Lung (tissue), 11 donors: ENCODE measurements at regions not wholly inside any gene's neighbourhood (a gene's known extent, or its start where the extent isn't known, plus 50 kb on each side); places are given as distances from the start of the nearest gene placed in this dataset.

Experiments
- ATAC-seq: fragments of 200-7000 bp; cut with Tn5 transposase; one replicate; pipeline ENCODE4 v1.9.1; 2020; ENCODE audit warnings: moderate number of reproducible peaks; ENCODE audit not compliant: insufficient read depth, low FRiP score
- DNase-seq, 3 donors: peaks; one replicate each; pipeline ENCODE4 v3.0.0-alpha.2; 2013 to 2017
- H3K27ac ChIP-seq, 2 donors: one replicate each; pipeline ENCODE4 v1.5.1; 2013; ENCODE audit warnings: mild to moderate bottlenecking in 2 of 2, moderate library complexity in 2 of 2, control low read depth in 1 of 2, inconsistent platforms in 1 of 2, low read depth in 1 of 2, low read length in 1 of 2
- H3K27me3 ChIP-seq, 3 donors: one replicate each; pipeline ENCODE4 v1.5.1; 2013; ENCODE audit warnings: low read length in 2 of 3; ENCODE audit not compliant: control insufficient read depth in 3 of 3, insufficient read depth in 3 of 3
- H3K36me3 ChIP-seq, 4 donors: one replicate each; pipeline ENCODE4 v1.5.1; 2013; ENCODE audit warnings: low read length in 4 of 4, mild to moderate bottlenecking in 1 of 4, moderate library complexity in 1 of 4; ENCODE audit not compliant: control insufficient read depth in 4 of 4, insufficient read depth in 4 of 4
- H3K4me1 ChIP-seq, 5 donors: one replicate each; pipeline ENCODE4 v1.5.1; 2013; ENCODE audit warnings: low read length in 5 of 5, mild to moderate bottlenecking in 2 of 5, moderate library complexity in 1 of 5; ENCODE audit not compliant: control insufficient read depth in 5 of 5, insufficient read depth in 5 of 5
- H3K4me3 ChIP-seq: one replicate; pipeline ENCODE4 v1.5.1; 2013; ENCODE audit warnings: mild to moderate bottlenecking, control low read depth, moderate library complexity
- H3K9ac ChIP-seq, 2 donors: one replicate each; pipeline ENCODE4 v1.5.1; 2013; ENCODE audit warnings: low read length in 2 of 2, control low read depth in 1 of 2; ENCODE audit not compliant: insufficient read depth in 1 of 2
- H3K9me3 ChIP-seq, 4 donors: one replicate each; pipeline ENCODE4 v1.5.1; 2013; ENCODE audit warnings: low read length in 3 of 4, mild to moderate bottlenecking in 1 of 4, moderate library complexity in 1 of 4; ENCODE audit not compliant: control insufficient read depth in 4 of 4, insufficient read depth in 3 of 4
- WGBS, 2 donors: extraction: QIAGEN DNeasy Blood & Tissue Kit; methylation state at CpG; one replicate each; pipeline ENCODE4 v1.1.7; 2013; 5-methylcytosine and 5-hydroxymethylcytosine counted together
- TF ChIP-seq, protein P1 (sequence below): IDR thresholded peaks from 2 replicates; pipeline ENCODE4 v1.5.1; 2012; ENCODE audit warnings: mild to moderate bottlenecking; ENCODE audit errors: control extremely low read depth, extremely low read depth
- donor health status: control.
- donor health status: control.
- donor health status: Bipolar disorder and iron deficiency.
- donor health status: healthy.
- donor health status: DM: yes; HTN: yes; CAD: no.

- TF ChIP-seq, protein P1, sequence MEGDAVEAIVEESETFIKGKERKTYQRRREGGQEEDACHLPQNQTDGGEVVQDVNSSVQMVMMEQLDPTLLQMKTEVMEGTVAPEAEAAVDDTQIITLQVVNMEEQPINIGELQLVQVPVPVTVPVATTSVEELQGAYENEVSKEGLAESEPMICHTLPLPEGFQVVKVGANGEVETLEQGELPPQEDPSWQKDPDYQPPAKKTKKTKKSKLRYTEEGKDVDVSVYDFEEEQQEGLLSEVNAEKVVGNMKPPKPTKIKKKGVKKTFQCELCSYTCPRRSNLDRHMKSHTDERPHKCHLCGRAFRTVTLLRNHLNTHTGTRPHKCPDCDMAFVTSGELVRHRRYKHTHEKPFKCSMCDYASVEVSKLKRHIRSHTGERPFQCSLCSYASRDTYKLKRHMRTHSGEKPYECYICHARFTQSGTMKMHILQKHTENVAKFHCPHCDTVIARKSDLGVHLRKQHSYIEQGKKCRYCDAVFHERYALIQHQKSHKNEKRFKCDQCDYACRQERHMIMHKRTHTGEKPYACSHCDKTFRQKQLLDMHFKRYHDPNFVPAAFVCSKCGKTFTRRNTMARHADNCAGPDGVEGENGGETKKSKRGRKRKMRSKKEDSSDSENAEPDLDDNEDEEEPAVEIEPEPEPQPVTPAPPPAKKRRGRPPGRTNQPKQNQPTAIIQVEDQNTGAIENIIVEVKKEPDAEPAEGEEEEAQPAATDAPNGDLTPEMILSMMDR, result no peak
- Histone ChIP-seq H3K4me3 (no peak overlapping the region), H3K36me3 (no peaks in the 10 kb centered on the region), H3K9ac (no peak overlapping the region), H3K27me3 (no peaks in the 10 kb centered on the region), H3K27ac (no peak overlapping the region), H3K4me1 (no peaks in the 10 kb centered on the region), H3K9me3 (peaks cover 0 to 4% (median 2%) of the 10 kb centered on the region in 4 donors)
- no peak for DNase-seq
- ATAC-seq, result no peak
- WGBS, 2 donors, result 93 to 94% methylated on average over 2 of the region's 2 CpGs
Observed at GRCh38 chr15:35194296-35194695, 109.2 kb upstream of the NANOGP8 start.

DNA sequence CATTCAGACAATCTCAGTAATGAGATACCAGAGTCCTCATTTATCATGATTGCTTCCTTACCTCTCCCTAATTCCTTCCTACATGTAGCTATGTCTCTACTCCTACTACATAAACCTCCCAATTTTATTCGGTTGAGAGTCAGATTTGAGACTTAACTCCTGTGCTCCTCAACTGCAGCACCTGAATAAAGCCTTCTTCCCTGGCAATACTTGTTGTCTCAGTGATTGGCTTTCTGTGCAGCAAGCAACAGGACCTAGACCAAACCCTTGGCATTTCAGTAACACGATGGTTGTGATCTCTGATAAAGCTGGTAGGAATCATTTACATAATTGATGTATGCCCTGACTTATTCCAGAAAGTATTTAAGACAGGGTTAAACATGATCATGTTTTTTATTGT is 106.7 kb upstream of the NANOGP8 start:
- WGBS, 2 donors, result 86 to 94% methylated on average over 2 of the region's 2 CpGs
- no peak overlapping the region for H3K9ac ChIP-seq
- no peaks in the 10 kb centered on the region for H3K36me3 ChIP-seq
- TF ChIP-seq, protein P1, result no peak
- ATAC-seq (no peak), DNase-seq (no peak)
- H3K27me3 ChIP-seq, result no peaks in the 10 kb centered on the region
- no peaks in the 10 kb centered on the region for H3K4me1 ChIP-seq
- H3K4me3 ChIP-seq, result no peak overlapping the region
- H3K27ac ChIP-seq, result no peak overlapping the region
- H3K9me3 ChIP-seq, result peaks cover 0 to 4% (median 2%) of the 10 kb centered on the region in 4 donors

GRCh38 chr15:35186346-35186745 is 101.3 kb upstream of the NANOGP8 start:
- TF ChIP-seq, protein P1, result no peak
- Histone ChIP-seq H3K27ac (no peak overlapping the region), H3K9me3 (no peaks in the 10 kb centered on the region), H3K9ac (no peak overlapping the region), H3K36me3 (no peaks in the 10 kb centered on the region), H3K27me3 (no peaks in the 10 kb centered on the region), H3K4me3 (no peak overlapping the region), H3K4me1 (no peaks in the 10 kb centered on the region)
- no peak for DNase-seq
- ATAC-seq, result no peak
- WGBS, 2 donors, result 54 to 71% methylated on average over 1 of the region's 1 CpG

DNA sequence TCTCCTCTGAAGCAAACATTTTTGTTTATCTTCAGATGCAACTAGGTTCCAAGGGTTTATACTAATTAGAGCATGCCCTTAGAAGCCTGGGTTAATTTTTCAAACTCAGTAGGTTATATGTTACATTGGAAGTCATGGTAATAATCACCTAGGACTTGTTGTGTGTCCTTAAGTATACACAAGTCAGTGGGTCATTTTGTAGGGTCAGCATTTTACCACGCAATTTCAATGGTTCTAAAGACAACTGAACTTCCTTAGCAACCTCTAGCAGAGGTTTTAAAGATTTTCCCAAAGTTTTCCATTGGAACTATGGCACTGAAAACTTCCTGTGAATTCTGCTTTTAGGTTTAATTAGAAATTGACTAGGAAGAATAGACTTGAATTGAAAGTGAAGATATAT is 99.6 kb upstream of the NANOGP8 start:
- Histone ChIP-seq H3K27ac (no peak overlapping the region), H3K9me3 (no peaks in the 10 kb centered on the region), H3K27me3 (no peaks in the 10 kb centered on the region), H3K4me1 (no peaks in the 10 kb centered on the region), H3K9ac (no peak overlapping the region), H3K36me3 (no peaks in the 10 kb centered on the region), H3K4me3 (no peak overlapping the region)
- DNase-seq, result no peak
- TF ChIP-seq, protein P1, result no peak
- ATAC-seq, result no peak
- 71 to 82% methylated on average over 1 of the region's 1 CpG for WGBS, 2 donors
